CD4-positive, alpha-beta T cell (primary cell): ENCODE measurements at regions not wholly inside any gene's neighbourhood (a gene's known extent, or its start where the extent isn't known, plus 50 kb on each side); places are given as distances from the start of the nearest gene placed in this dataset.

ENCODE experiments used
- ATAC-seq: fragments of 200-7000 bp; cut with Tn5 transposase; one replicate; pipeline ENCODE4 v1.10.0; 2022; ENCODE audit warnings: mild to moderate bottlenecking; ENCODE audit not compliant: poor library complexity
- CTCF ChIA-PET: fragments of 350-600 bp; sonication (Branson Sonifier 250); formaldehyde crosslinking; loops from one replicate; lab custom pipeline; 2021; ENCODE audit warnings: antibody characterized with exemption, inconsistent platforms; lab: Charles Lee
- POLR2A ChIA-PET: fragments of 350-600 bp; sonication (Branson Sonifier 250); formaldehyde crosslinking; loops from one replicate; lab custom pipeline; 2021; ENCODE audit warnings: antibody characterized with exemption, inconsistent platforms; lab: Charles Lee
- DNase-seq, 14 experiments: peaks; one replicate each; pipeline ENCODE4 v3.0.0-alpha.2; 2013 to 2020; ENCODE audit warnings: mixed read lengths in 2 of 14
- H3K27ac ChIP-seq, 2 donors: one replicate each; pipeline versions ENCODE4 v1.5.1 to v1.7.0; 2013; ENCODE audit warnings: low read length in 2 of 2, low read depth in 1 of 2, mild to moderate bottlenecking in 1 of 2
- H3K27me3 ChIP-seq, 2 experiments: 1 replicate in 1 of 2; 2 replicates in 1 of 2; pipeline versions ENCODE4 v1.6.1 to v1.7.0; 2013; ENCODE audit warnings: low read length in 2 of 2, control low read depth in 1 of 2, mild to moderate bottlenecking in 1 of 2, moderate library complexity in 1 of 2; ENCODE audit not compliant: insufficient read depth in 2 of 2, control insufficient read depth in 1 of 2
- H3K36me3 ChIP-seq: one replicate; pipeline ENCODE4 v1.6.1; 2013; ENCODE audit warnings: low read length, control low read depth; ENCODE audit not compliant: insufficient read depth
- H3K4me1 ChIP-seq: one replicate; pipeline ENCODE4 v1.6.1; 2013; ENCODE audit warnings: low read length, control low read depth; ENCODE audit not compliant: insufficient read depth
- H3K4me3 ChIP-seq: one replicate; pipeline ENCODE4 v1.5.1; 2013; ENCODE audit warnings: mild to moderate bottlenecking, low read length, moderate library complexity
- H3K9me3 ChIP-seq, 2 experiments: 1 replicate in 1 of 2; 2 replicates in 1 of 2; pipeline versions ENCODE4 v1.6.1 to v1.7.0; 2013; ENCODE audit warnings: low read length in 2 of 2, mild to moderate bottlenecking in 2 of 2, control low read depth in 1 of 2, moderate library complexity in 1 of 2; ENCODE audit not compliant: control insufficient read depth in 1 of 2, insufficient read depth in 1 of 2
- H3K27ac Mint-ChIP-seq: one replicate; pipeline ENCODE4 v1.8.0; 2020; ENCODE audit warnings: mixed read lengths
- H3K27me3 Mint-ChIP-seq: one replicate; pipeline ENCODE4 v1.8.0; 2021; ENCODE audit warnings: mixed read lengths
- H3K36me3 Mint-ChIP-seq: one replicate; pipeline ENCODE4 v1.8.0; 2021; ENCODE audit warnings: low read depth, mixed read lengths
- H3K4me1 Mint-ChIP-seq: one replicate; pipeline ENCODE4 v1.8.0; 2021; ENCODE audit warnings: low read depth, mixed read lengths
- H3K4me3 Mint-ChIP-seq: one replicate; pipeline ENCODE4 v1.8.0; 2020; ENCODE audit warnings: mild to moderate bottlenecking, mixed read lengths
- H3K9me3 Mint-ChIP-seq: one replicate; pipeline ENCODE4 v1.8.0; 2020; ENCODE audit warnings: mixed read lengths
- intact Hi-C, 2 experiments: fragments of 100-400 bp; cut with DNase I in 1 of 2; cut with micrococcal nuclease in 1 of 2; formaldehyde crosslinking; loops; one replicate each; pipeline versions ENCODE4 v1.15.1 to v1.9.0; 2023 to 2025; cut with DNase I, micrococcal nuclease
- TF ChIP-seq, protein P1 (sequence below): fragments of 200-600 bp; IDR thresholded peaks from one replicate; pipeline ENCODE4 v1.8.0; 2022; ENCODE audit warnings: antibody characterized with exemption, mild to moderate bottlenecking

GRCh38 chr15:70382009-70382749, 284.5 kb upstream of the TLE3 start:
- no peaks in the 10 kb centered on the region for H3K27me3 Mint-ChIP-seq
- POLR2A ChIA-PET: no interaction called here
- Histone ChIP-seq H3K4me3 (no peak overlapping the region), H3K4me1 (no peaks in the 10 kb centered on the region), H3K27ac (no peak overlapping the region), H3K36me3 (no peaks in the 10 kb centered on the region), H3K9me3 (peaks cover 0 to 2% of the 10 kb centered on the region in 2 experiments), H3K27me3 (no peaks in the 10 kb centered on the region)
- TF ChIP-seq, protein P1, sequence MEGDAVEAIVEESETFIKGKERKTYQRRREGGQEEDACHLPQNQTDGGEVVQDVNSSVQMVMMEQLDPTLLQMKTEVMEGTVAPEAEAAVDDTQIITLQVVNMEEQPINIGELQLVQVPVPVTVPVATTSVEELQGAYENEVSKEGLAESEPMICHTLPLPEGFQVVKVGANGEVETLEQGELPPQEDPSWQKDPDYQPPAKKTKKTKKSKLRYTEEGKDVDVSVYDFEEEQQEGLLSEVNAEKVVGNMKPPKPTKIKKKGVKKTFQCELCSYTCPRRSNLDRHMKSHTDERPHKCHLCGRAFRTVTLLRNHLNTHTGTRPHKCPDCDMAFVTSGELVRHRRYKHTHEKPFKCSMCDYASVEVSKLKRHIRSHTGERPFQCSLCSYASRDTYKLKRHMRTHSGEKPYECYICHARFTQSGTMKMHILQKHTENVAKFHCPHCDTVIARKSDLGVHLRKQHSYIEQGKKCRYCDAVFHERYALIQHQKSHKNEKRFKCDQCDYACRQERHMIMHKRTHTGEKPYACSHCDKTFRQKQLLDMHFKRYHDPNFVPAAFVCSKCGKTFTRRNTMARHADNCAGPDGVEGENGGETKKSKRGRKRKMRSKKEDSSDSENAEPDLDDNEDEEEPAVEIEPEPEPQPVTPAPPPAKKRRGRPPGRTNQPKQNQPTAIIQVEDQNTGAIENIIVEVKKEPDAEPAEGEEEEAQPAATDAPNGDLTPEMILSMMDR: no peak
- DNase-seq (no peak), ATAC-seq (no peak)
- intact Hi-C loops: no loop called here
- H3K27ac Mint-ChIP-seq: no peak overlapping the region
- H3K9me3 Mint-ChIP-seq: no peaks in the 10 kb centered on the region
- no peak overlapping the region for H3K4me3 Mint-ChIP-seq
- no peaks in the 10 kb centered on the region for H3K4me1 Mint-ChIP-seq
- H3K36me3 Mint-ChIP-seq: no peaks in the 10 kb centered on the region
- CTCF ChIA-PET: no interaction called here

DNA sequence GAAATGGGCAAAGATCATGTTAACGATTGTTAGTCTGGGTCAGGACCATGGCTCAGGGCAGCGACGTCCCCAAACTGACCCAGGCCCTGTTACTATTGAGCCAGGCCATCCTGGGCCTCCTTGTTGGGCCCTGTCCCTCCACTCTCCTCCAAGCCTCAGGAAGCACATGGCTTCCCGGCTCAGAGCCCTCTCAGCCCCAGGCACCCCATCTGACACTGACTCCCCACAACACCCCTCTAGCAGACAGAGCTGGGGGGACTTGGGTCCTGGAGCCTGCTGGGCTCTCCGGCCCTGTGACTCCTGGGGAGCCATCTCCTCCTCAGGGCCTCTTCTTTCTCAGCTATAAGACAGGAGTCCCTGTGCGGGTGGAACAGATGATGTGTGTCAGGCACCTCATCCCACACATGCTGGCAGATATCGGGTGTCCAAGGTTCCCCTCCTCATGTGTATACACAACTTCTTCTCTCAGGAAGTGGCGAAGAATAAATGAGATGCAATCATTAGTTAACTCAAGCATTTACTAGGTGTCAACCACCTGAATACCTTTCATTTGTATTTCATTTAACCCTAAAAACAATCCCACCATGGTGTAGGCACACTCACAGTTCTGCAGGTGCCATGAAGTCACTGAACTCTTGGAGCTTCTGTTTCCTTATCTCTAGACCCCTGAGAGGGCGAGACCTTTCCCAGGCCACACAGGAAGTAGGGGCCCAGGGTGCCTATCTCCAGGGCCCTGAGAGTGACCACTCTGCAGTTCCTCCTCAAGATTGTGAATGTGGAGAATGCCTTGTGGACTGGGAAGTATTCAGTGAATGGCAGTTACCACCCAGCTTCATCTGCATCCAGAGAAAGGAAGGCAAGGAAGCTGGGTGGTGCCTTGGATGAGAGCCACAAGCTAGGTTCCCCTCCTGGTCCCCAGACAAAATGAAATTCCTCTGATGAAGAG, 282.5 kb upstream of the TLE3 start:
- peaks cover 13% of the 10 kb centered on the region for H3K27me3 Mint-ChIP-seq
- ATAC-seq (no peak), DNase-seq (no peak)
- no peaks in the 10 kb centered on the region for H3K9me3 Mint-ChIP-seq
- H3K4me3 Mint-ChIP-seq: no peak overlapping the region
- TF ChIP-seq, protein P1: no peak
- no peaks in the 10 kb centered on the region for H3K36me3 Mint-ChIP-seq
- peaks cover 5% of the 10 kb centered on the region for H3K4me1 ChIP-seq
- peaks cover 0 to 3% of the 10 kb centered on the region in 2 experiments for H3K9me3 ChIP-seq
- no peak overlapping the region for H3K27ac Mint-ChIP-seq
- H3K4me3 ChIP-seq: no peak overlapping the region
- intact Hi-C loops: no loop called here
- CTCF ChIA-PET: no interaction called here
- no peak overlapping the region for H3K27ac ChIP-seq
- POLR2A ChIA-PET: no interaction called here
- H3K36me3 ChIP-seq: no peaks in the 10 kb centered on the region
- peaks cover 5% of the 10 kb centered on the region for H3K4me1 Mint-ChIP-seq
- peaks cover 0 to 2% of the 10 kb centered on the region in 2 experiments for H3K27me3 ChIP-seq

- Histone ChIP-seq H3K36me3 (no peaks in the 10 kb centered on the region), H3K27me3 (peaks cover 0 to 2% of the 10 kb centered on the region in 2 experiments), H3K4me3 (no peak overlapping the region), H3K9me3 (peaks cover 0 to 3% of the 10 kb centered on the region in 2 experiments), H3K27ac (no peak overlapping the region), H3K4me1 (peaks cover 5% of the 10 kb centered on the region)
- ChIA-PET CTCF (no interaction called here), POLR2A (no interaction called here)
- no peak overlapping the region for H3K4me3 Mint-ChIP-seq
- TF ChIP-seq, protein P1: no peak
- intact Hi-C loops: no loop called here
- H3K9me3 Mint-ChIP-seq: no peaks in the 10 kb centered on the region
- peaks cover 22% of the 10 kb centered on the region for H3K27me3 Mint-ChIP-seq
- no peak overlapping the region for H3K27ac Mint-ChIP-seq
- DNase-seq (no peak), ATAC-seq (no peak)
- H3K36me3 Mint-ChIP-seq: no peaks in the 10 kb centered on the region
- peaks cover 5% of the 10 kb centered on the region for H3K4me1 Mint-ChIP-seq
Measured at GRCh38 chr15:70379134-70379533, 281.4 kb upstream of the TLE3 start.
